HEK293 (cell line): ENCODE measurements at regions not wholly inside any gene's neighbourhood (a gene's known extent, or its start where the extent isn't known, plus 50 kb on each side); places are given as distances from the start of the nearest gene placed in this dataset.

Experiments
- CTCF ChIA-PET: fragments of 350-600 bp; formaldehyde crosslinking; extraction: SDS; loops from one replicate; lab custom pipeline; 2021; ENCODE audit warnings: antibody characterized with exemption; lab: Yijun Ruan, JAX
- POLR2A ChIA-PET: fragments of 300-600 bp; formaldehyde crosslinking; extraction: SDS; loops from one replicate; lab custom pipeline; 2020; ENCODE audit warnings: antibody characterized with exemption, inconsistent platforms; lab: Yijun Ruan, JAX
- H3K27ac ChIP-seq: fragments of 200-500 bp; sonication (Bioruptor generic); 2 replicates; pipeline ENCODE4 v1.5.1; 2014; ENCODE audit warnings: low read depth, low read length, control low read depth, inconsistent platforms; ENCODE audit errors: extremely low read depth
- H3K36me3 ChIP-seq, 2 experiments: fragments of 200-500 bp in 1 of 2; sonication (Bioruptor generic) in 1 of 2; 1 replicate in 1 of 2; 2 replicates in 1 of 2; pipeline ENCODE4 v1.5.1; 2014 to 2017; ENCODE audit warnings: inconsistent platforms in 2 of 2, low read length in 2 of 2; ENCODE audit not compliant: control insufficient read depth in 2 of 2, insufficient read depth in 1 of 2
- H3K4me1 ChIP-seq: fragments of 200-500 bp; sonication (Bioruptor generic); 2 replicates; pipeline ENCODE4 v1.5.1; 2014; ENCODE audit warnings: mild to moderate bottlenecking, low read length, inconsistent platforms; ENCODE audit not compliant: control insufficient read depth, insufficient read depth
- H3K4me3 ChIP-seq: 2 replicates; pipeline ENCODE4 v1.5.1; 2011; ENCODE audit warnings: low read depth, mild to moderate bottlenecking, control low read depth, low read length, moderate library complexity
- H3K9me3 ChIP-seq: fragments of 200-500 bp; sonication (Bioruptor generic); 2 replicates; pipeline ENCODE4 v1.5.1; 2014; ENCODE audit warnings: low read depth, low read length, inconsistent platforms; ENCODE audit not compliant: control insufficient read depth, insufficient read depth
- KLF1 ChIP-seq: fragments of 450-650 bp; formaldehyde crosslinking; IDR thresholded peaks from 2 replicates; pipeline ENCODE4 v1.5.1; 2016; ENCODE audit warnings: missing biosample characterization, missing genetic modification characterization
- KLF8 ChIP-seq: fragments of 450-650 bp; formaldehyde crosslinking; IDR thresholded peaks from 2 replicates; pipeline ENCODE4 v1.5.1; 2016; ENCODE audit warnings: missing biosample characterization, missing genetic modification characterization
- TCF7L2 ChIP-seq: IDR thresholded peaks from 2 replicates; pipeline ENCODE4 v1.6.1; 2011; ENCODE audit warnings: low read depth, mild to moderate bottlenecking, inconsistent platforms, low read length, moderate library complexity, borderline replicate concordance
- ZNF155 ChIP-seq: fragments of 450-650 bp; formaldehyde crosslinking; IDR thresholded peaks from 2 replicates; pipeline ENCODE4 v1.5.1; 2016; ENCODE audit warnings: missing biosample characterization, missing genetic modification characterization
- ZNF169 ChIP-seq: fragments of 450-650 bp; formaldehyde crosslinking; IDR thresholded peaks from 2 replicates; pipeline ENCODE4 v1.5.1; 2016; ENCODE audit warnings: missing biosample characterization, missing genetic modification characterization
- ZNF24 ChIP-seq: fragments of 450-650 bp; formaldehyde crosslinking; IDR thresholded peaks from 2 replicates; pipeline ENCODE4 v1.5.1; 2016; ENCODE audit warnings: missing biosample characterization, missing genetic modification characterization
- ZNF366 ChIP-seq: fragments of 450-650 bp; formaldehyde crosslinking; conservative IDR thresholded peaks from 2 replicates; pipeline ENCODE4 v1.5.1; 2016; ENCODE audit warnings: missing biosample characterization, missing genetic modification characterization
- ZNF394 ChIP-seq: fragments of 450-650 bp; formaldehyde crosslinking; IDR thresholded peaks from 2 replicates; pipeline ENCODE4 v1.5.1; 2016; ENCODE audit warnings: missing biosample characterization, missing genetic modification characterization, mild to moderate bottlenecking, moderate library complexity, borderline replicate concordance
- ZNF473 ChIP-seq: fragments of 450-650 bp; formaldehyde crosslinking; IDR thresholded peaks from 2 replicates; pipeline ENCODE4 v1.5.1; 2017; ENCODE audit warnings: missing biosample characterization, missing genetic modification characterization
- ZNF585B ChIP-seq: fragments of 450-650 bp; formaldehyde crosslinking; IDR thresholded peaks from 2 replicates; pipeline ENCODE4 v1.5.1; 2016; ENCODE audit warnings: missing biosample characterization, missing genetic modification characterization
- ZNF600 ChIP-seq: fragments of 450-650 bp; formaldehyde crosslinking; IDR thresholded peaks from 2 replicates; pipeline ENCODE4 v1.5.1; 2016; ENCODE audit warnings: missing biosample characterization, missing genetic modification characterization
- ZNF624 ChIP-seq: fragments of 450-650 bp; formaldehyde crosslinking; IDR thresholded peaks from 2 replicates; pipeline ENCODE4 v1.5.1; 2017; ENCODE audit warnings: missing biosample characterization, missing genetic modification characterization
- ZNF747 ChIP-seq: fragments of 450-650 bp; formaldehyde crosslinking; IDR thresholded peaks from 2 replicates; pipeline ENCODE4 v1.5.1; 2016; ENCODE audit warnings: missing biosample characterization, missing genetic modification characterization
- TF ChIP-seq, protein P1 (sequence below): fragments of 450-650 bp; formaldehyde crosslinking; conservative IDR thresholded peaks from 2 replicates; pipeline ENCODE4 v1.5.1; 2016; ENCODE audit warnings: low read depth, missing biosample characterization, missing genetic modification characterization
- TF ChIP-seq, protein P2 (sequence below): fragments of 450-650 bp; formaldehyde crosslinking; IDR thresholded peaks from 2 replicates; pipeline ENCODE4 v1.5.1; 2016; ENCODE audit warnings: missing biosample characterization, missing genetic modification characterization
- TF ChIP-seq, protein P3 (sequence below): fragments of 450-650 bp; formaldehyde crosslinking; IDR thresholded peaks from 2 replicates; pipeline ENCODE4 v1.5.1; 2016; ENCODE audit warnings: missing biosample characterization, missing genetic modification characterization
- TF ChIP-seq, protein P4 (sequence below): fragments of 450-650 bp; formaldehyde crosslinking; IDR thresholded peaks from 2 replicates; pipeline ENCODE4 v1.5.1; 2016; ENCODE audit warnings: missing biosample characterization, missing genetic modification characterization

DNA sequence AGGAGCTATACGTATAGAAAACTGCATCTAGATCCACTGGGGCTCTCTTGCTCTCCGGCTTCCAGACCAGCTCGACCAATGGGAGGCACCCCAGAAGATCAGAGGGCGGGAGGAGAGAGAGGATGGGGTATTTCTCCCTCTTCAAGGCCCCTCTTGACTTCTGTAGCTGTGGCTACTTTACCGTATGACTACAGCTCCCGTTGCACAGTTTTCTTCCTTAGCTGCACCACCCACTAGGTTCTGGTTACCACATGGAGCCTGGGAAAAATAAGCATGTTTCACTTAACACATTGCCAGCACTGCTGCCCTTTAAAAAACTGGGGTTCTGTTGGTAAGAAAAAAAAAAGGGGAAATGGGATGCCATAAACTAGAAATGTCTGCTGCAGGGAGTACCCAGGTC, 214.4 kb downstream of the TBX5 start:
- H3K9me3 ChIP-seq = no peaks in the 10 kb centered on the region
- no peak overlapping the region for H3K4me3 ChIP-seq
- H3K36me3 ChIP-seq = no peaks in the 10 kb centered on the region
- ChIA-PET CTCF (interaction anchor here (1.9 kb wide), 1 partner anchor 25 kb away, joined by 4 read pairs; no protein-coding TSS in a partner anchor), POLR2A (no interaction called here)
- H3K27ac ChIP-seq = no peak overlapping the region
- no peaks in the 10 kb centered on the region for H3K4me1 ChIP-seq
- TF ChIP-seq ZNF747 (no peak), ZNF394 (tag by site-specific recombination) (no peak)

DNA sequence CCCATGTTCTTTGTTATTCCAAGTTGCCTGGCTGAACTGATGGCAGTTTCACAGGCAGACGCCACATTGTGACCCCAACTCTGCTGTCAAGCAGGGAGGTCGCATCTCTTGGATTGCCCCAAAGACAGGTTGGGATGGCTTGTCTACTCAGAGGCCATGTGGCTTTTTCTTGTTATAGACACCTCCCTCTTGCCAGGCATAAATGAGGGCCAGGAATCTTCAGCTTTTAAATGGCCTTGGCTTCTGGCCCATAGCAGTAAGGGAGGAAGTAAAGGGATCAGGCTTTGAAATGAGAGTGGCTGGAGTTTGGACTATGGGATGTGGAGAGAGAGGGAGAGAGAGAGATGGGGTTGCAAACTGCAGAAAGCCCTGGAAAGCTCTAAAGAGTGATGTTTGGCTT, 215.0 kb downstream of the TBX5 start:
- Histone ChIP-seq H3K27ac (no peak overlapping the region), H3K4me1 (no peaks in the 10 kb centered on the region), H3K9me3 (no peaks in the 10 kb centered on the region), H3K4me3 (no peak overlapping the region), H3K36me3 (no peaks in the 10 kb centered on the region)
- CTCF ChIA-PET = interaction anchor here (1.9 kb wide), 1 partner anchor 25 kb away, joined by 4 read pairs; no protein-coding TSS in a partner anchor
- POLR2A ChIA-PET = no interaction called here
- no peak for TF ChIP-seq ZNF585B (tag by site-specific recombination)
- TF ChIP-seq, protein P1, sequence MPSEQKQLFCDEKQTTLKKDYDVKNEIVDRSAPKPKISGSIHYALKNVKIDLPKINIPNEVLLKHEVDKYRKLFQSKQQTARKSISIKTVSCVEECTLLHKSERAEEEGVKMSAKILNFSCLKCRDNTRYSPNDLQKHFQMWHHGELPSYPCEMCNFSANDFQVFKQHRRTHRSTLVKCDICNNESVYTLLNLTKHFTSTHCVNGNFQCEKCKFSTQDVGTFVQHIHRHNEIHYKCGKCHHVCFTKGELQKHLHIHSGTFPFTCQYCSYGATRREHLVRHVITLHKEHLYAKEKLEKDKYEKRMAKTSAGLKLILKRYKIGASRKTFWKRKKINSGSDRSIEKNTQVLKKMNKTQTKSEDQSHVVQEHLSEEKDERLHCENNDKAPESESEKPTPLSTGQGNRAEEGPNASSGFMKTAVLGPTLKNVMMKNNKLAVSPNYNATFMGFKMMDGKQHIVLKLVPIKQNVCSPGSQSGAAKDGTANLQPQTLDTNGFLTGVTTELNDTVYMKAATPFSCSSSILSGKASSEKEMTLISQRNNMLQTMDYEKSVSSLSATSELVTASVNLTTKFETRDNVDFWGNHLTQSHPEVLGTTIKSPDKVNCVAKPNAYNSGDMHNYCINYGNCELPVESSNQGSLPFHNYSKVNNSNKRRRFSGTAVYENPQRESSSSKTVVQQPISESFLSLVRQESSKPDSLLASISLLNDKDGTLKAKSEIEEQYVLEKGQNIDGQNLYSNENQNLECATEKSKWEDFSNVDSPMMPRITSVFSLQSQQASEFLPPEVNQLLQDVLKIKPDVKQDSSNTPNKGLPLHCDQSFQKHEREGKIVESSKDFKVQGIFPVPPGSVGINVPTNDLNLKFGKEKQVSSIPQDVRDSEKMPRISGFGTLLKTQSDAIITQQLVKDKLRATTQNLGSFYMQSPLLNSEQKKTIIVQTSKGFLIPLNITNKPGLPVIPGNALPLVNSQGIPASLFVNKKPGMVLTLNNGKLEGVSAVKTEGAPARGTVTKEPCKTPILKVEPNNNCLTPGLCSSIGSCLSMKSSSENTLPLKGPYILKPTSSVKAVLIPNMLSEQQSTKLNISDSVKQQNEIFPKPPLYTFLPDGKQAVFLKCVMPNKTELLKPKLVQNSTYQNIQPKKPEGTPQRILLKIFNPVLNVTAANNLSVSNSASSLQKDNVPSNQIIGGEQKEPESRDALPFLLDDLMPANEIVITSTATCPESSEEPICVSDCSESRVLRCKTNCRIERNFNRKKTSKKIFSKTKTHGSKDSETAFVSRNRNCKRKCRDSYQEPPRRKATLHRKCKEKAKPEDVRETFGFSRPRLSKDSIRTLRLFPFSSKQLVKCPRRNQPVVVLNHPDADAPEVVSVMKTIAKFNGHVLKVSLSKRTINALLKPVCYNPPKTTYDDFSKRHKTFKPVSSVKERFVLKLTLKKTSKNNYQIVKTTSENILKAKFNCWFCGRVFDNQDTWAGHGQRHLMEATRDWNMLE (tag by site-specific recombination) = no peak
- TF ChIP-seq, protein P2, sequence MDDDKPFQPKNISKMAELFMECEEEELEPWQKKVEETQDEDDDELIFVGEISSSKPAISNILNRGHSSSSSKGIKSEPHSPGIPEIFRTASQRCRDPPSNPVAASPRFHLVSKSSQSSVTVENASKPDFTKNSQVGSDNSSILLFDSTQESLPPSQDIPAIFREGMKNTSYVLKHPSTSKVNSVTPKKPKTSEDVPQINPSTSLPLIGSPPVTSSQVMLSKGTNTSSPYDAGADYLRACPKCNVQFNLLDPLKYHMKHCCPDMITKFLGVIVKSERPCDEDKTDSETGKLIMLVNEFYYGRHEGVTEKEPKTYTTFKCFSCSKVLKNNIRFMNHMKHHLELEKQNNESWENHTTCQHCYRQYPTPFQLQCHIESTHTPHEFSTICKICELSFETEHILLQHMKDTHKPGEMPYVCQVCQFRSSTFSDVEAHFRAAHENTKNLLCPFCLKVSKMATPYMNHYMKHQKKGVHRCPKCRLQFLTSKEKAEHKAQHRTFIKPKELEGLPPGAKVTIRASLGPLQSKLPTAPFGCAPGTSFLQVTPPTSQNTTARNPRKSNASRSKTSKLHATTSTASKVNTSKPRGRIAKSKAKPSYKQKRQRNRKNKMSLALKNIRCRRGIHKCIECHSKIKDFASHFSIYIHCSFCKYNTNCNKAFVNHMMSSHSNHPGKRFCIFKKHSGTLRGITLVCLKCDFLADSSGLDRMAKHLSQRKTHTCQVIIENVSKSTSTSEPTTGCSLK (tag by site-specific recombination) = no peak

DNA sequence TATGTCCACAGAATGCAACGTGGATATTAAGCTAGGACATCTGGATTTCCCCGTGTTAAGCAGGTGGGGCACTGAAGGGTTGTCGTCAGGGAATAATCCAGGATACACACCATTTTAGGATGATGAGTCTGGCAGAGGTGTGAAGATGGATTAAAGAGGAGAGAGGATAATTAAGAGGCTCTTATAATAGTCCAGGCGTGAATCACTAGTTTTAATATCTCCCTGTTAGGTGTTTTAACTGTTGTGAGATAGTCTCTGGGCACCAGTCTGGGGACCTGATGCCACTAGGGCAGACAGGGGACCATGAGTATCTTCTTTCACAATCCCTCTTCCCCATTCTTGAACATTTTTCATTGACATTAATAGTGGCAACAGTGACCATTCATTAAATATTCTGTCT, 216.7 kb downstream of the TBX5 start:
- Histone ChIP-seq H3K4me1 (no peaks in the 10 kb centered on the region), H3K36me3 (no peaks in the 10 kb centered on the region), H3K27ac (no peak overlapping the region), H3K4me3 (no peak overlapping the region), H3K9me3 (no peaks in the 10 kb centered on the region)
- TF ChIP-seq KLF8 (no peak), ZNF24 (no peak), ZNF624 (tag by site-specific recombination) (no peak), TCF7L2 (no peak), ZNF169 (tag by site-specific recombination) (no peak), ZNF155 (no peak), ZNF366 (tag by site-specific recombination) (no peak), KLF1 (tag by site-specific recombination) (no peak), ZNF600 (no peak), ZNF473 (tag by site-specific recombination) (no peak)
- TF ChIP-seq, protein P3, sequence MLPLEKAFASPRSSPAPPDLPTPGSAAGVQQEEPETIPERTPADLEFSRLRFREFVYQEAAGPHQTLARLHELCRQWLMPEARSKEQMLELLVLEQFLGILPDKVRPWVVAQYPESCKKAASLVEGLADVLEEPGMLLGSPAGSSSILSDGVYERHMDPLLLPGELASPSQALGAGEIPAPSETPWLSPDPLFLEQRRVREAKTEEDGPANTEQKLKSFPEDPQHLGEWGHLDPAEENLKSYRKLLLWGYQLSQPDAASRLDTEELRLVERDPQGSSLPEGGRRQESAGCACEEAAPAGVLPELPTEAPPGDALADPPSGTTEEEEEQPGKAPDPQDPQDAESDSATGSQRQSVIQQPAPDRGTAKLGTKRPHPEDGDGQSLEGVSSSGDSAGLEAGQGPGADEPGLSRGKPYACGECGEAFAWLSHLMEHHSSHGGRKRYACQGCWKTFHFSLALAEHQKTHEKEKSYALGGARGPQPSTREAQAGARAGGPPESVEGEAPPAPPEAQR (tag by site-specific recombination) = no peak
- TF ChIP-seq, protein P4, sequence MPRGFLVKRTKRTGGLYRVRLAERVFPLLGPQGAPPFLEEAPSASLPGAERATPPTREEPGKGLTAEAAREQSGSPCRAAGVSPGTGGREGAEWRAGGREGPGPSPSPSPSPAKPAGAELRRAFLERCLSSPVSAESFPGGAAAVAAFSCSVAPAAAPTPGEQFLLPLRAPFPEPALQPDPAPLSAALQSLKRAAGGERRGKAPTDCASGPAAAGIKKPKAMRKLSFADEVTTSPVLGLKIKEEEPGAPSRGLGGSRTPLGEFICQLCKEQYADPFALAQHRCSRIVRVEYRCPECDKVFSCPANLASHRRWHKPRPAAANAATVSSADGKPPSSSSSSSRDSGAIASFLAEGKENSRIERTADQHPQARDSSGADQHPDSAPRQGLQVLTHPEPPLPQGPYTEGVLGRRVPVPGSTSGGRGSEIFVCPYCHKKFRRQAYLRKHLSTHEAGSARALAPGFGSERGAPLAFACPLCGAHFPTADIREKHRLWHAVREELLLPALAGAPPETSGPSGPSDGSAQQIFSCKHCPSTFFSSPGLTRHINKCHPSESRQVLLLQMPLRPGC (tag by site-specific recombination) = no peak
- ChIA-PET POLR2A (no interaction called here), CTCF (no interaction called here)
